Activated CD4-positive, alpha-beta T cell treated with anti-CD3 and anti-CD28 coated beads for 1 hour (primary cell): ENCODE measurements at regions not wholly inside any gene's neighbourhood (a gene's known extent, or its start where the extent isn't known, plus 50 kb on each side); places are given as distances from the start of the nearest gene placed in this dataset.
"Not testable (repeated sequence)": the region's sequence is repeated elsewhere in the genome, so short reads cannot be mapped to it uniquely, and the experiment has no call there.

Experiments used
- DNase-seq: peaks from one replicate; pipeline ENCODE4 v3.0.0-alpha.2; 2020

- no peak for DNase-seq
These were observed 79.8 kb downstream of the ZNF92 start for GRCh38 chr7:65453341-65454030.

- no peak for DNase-seq
These were observed 80.8 kb downstream of the ZNF92 start for GRCh38 chr7:65454469-65454868.

GRCh38 chr7:65455050-65455449, 81.4 kb downstream of the ZNF92 start:
- not testable (repeated sequence) for DNase-seq

- no peak for DNase-seq
These were observed 84.0 kb downstream of the ZNF92 start for GRCh38 chr7:65457705-65458104.

- no peak for DNase-seq
These were observed 85.8 kb downstream of the ZNF92 start for GRCh38 chr7:65459438-65459837.

- DNase-seq = no peak
These were observed 88.6 kb downstream of the ZNF92 start for GRCh38 chr7:65462148-65462716.

GRCh38 chr7:65463184-65463583, 89.5 kb downstream of the ZNF92 start:
- no peak for DNase-seq

GRCh38 chr7:65469919-65470558, 96.4 kb downstream of the ZNF92 start:
- DNase-seq = not testable (repeated sequence)

GRCh38 chr7:65471587-65471986, 97.9 kb downstream of the ZNF92 start:
- DNase-seq = no peak

- no peak for DNase-seq
These were observed 101.5 kb downstream of the ZNF92 start for GRCh38 chr7:65475040-65475726.

- DNase-seq = no peak
These were observed 102.2 kb downstream of the ZNF92 start for GRCh38 chr7:65475734-65476319.

- no peak for DNase-seq
These were observed 103.7 kb downstream of the ZNF92 start for GRCh38 chr7:65477326-65477725.

GRCh38 chr7:65489260-65489767, 115.7 kb downstream of the ZNF92 start:
- DNase-seq = no peak

GRCh38 chr7:65496697-65497096, 123.0 kb downstream of the ZNF92 start:
- not testable (repeated sequence) for DNase-seq

- no peak for DNase-seq
These were observed 129.9 kb downstream of the ZNF92 start for GRCh38 chr7:65503434-65504152.

GRCh38 chr7:65504504-65505319, 131.1 kb downstream of the ZNF92 start:
- DNase-seq = not testable (repeated sequence)

- not testable (repeated sequence) for DNase-seq
These were observed 131.6 kb downstream of the ZNF92 start for GRCh38 chr7:65505320-65505633.

- DNase-seq = not testable (repeated sequence)
These were observed 135.1 kb downstream of the ZNF92 start for GRCh38 chr7:65508581-65509367.

- peak; percentile 7 for DNase-seq
These were observed 135.9 kb downstream of the ZNF92 start for GRCh38 chr7:65509368-65510186.

- not testable (repeated sequence) for DNase-seq
These were observed 136.5 kb downstream of the ZNF92 start for GRCh38 chr7:65510187-65510538.
